ENCODE measurements at regions not wholly inside any gene's neighbourhood (a gene's known extent, or its start where the extent isn't known, plus 50 kb on each side); places are given as distances from the start of the nearest gene placed in this dataset.

DNA sequence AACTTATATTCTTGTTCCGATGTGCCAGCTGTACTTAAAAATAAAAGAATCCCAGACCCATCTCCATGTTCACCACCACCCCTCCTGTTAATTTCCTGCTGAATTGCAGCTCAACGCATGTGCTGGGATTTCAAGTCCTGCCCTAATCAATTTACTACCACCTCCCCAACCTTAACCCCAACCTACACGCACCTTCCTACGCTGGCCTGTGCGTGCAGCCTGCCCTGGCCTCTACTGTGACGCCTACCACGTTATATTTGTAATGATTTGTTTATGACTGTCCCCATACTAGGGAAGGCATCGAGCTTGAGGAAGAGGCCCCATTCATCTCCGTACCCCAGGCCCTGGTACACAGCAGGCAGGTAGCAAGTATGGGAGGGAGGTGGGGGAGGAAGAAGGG lies 251.1 kb downstream of the MRTFB start:
- TF ChIP-seq, protein P1, sequence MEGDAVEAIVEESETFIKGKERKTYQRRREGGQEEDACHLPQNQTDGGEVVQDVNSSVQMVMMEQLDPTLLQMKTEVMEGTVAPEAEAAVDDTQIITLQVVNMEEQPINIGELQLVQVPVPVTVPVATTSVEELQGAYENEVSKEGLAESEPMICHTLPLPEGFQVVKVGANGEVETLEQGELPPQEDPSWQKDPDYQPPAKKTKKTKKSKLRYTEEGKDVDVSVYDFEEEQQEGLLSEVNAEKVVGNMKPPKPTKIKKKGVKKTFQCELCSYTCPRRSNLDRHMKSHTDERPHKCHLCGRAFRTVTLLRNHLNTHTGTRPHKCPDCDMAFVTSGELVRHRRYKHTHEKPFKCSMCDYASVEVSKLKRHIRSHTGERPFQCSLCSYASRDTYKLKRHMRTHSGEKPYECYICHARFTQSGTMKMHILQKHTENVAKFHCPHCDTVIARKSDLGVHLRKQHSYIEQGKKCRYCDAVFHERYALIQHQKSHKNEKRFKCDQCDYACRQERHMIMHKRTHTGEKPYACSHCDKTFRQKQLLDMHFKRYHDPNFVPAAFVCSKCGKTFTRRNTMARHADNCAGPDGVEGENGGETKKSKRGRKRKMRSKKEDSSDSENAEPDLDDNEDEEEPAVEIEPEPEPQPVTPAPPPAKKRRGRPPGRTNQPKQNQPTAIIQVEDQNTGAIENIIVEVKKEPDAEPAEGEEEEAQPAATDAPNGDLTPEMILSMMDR (IDR thresholded peaks at IDR 0.05; ENCODE audit: poor library complexity, severe bottlenecking) = no peak
- Histone ChIP-seq H3K36me3 (ENCODE audit: low read depth) (peaks cover 16% of the 10 kb centered on the region; the same call in 1 of the 2 replicates), H3K4me1 (ENCODE audit: insufficient read depth, poor library complexity, severe bottlenecking) (peaks cover 4% of the 10 kb centered on the region), H3K27ac (ENCODE audit: poor library complexity, severe bottlenecking) (no peak overlapping the region), H3K9me3 (ENCODE audit: severe bottlenecking) (no peaks in the 10 kb centered on the region), H3K4me3 (ENCODE audit: severe bottlenecking) (no peak overlapping the region), H3K27me3 (ENCODE audit: insufficient read depth, poor library complexity, severe bottlenecking) (no peaks in the 10 kb centered on the region)
- no peak for DNase-seq (ENCODE audit: low spot score)
- ATAC-seq (ENCODE audit: low read depth) = no peak

- no peak overlapping the region for H3K27ac ChIP-seq (ENCODE audit: poor library complexity, severe bottlenecking)
- peaks cover 15% of the 10 kb centered on the region; the same call in 1 of the 2 replicates for H3K36me3 ChIP-seq (ENCODE audit: low read depth)
- H3K9me3 ChIP-seq (ENCODE audit: severe bottlenecking) = no peaks in the 10 kb centered on the region
- no peaks in the 10 kb centered on the region for H3K27me3 ChIP-seq (ENCODE audit: insufficient read depth, poor library complexity, severe bottlenecking)
- peaks cover 4% of the 10 kb centered on the region for H3K4me1 ChIP-seq (ENCODE audit: insufficient read depth, poor library complexity, severe bottlenecking)
- DNase-seq (ENCODE audit: low spot score) = no peak
- peak; percentile 21; the same call in 1 of the 3 replicates for ATAC-seq (ENCODE audit: low read depth)
- TF ChIP-seq, protein P1 (IDR thresholded peaks at IDR 0.05; ENCODE audit: poor library complexity, severe bottlenecking) = no peak
- H3K4me3 ChIP-seq (ENCODE audit: severe bottlenecking) = no peak overlapping the region
These were observed 250.4 kb downstream of the MRTFB start for GRCh38 chr16:14321542-14321941.

DNA sequence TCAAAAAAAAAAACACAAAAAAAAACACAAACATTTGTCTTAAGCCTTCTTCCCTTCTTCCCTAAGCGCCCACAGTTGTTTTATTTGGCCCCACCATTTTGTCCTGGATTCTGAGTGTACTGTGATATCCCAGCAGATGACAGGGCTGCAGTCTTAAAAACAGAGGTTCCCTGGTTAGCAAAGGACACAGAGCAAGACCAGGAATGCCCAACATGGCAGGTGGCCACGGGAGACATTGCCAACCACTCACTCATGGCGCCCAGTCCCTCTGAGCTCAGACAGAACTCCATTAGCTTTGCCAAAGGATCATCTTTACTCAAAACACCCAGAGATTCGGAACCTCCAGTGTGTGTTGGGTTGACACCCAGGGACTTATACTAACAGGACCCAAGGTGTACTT lies 249.3 kb downstream of the MRTFB start:
- Histone ChIP-seq H3K36me3 (ENCODE audit: low read depth) (peaks cover 3% of the 10 kb centered on the region; the same call in 1 of the 2 replicates), H3K27me3 (ENCODE audit: insufficient read depth, poor library complexity, severe bottlenecking) (no peaks in the 10 kb centered on the region), H3K9me3 (ENCODE audit: severe bottlenecking) (no peaks in the 10 kb centered on the region), H3K27ac (ENCODE audit: poor library complexity, severe bottlenecking) (no peak overlapping the region), H3K4me3 (ENCODE audit: severe bottlenecking) (no peak overlapping the region), H3K4me1 (ENCODE audit: insufficient read depth, poor library complexity, severe bottlenecking) (peaks cover 4% of the 10 kb centered on the region)
- ATAC-seq (ENCODE audit: low read depth) (no peak), DNase-seq (ENCODE audit: low spot score) (no peak)
- TF ChIP-seq, protein P1 (IDR thresholded peaks at IDR 0.05; ENCODE audit: poor library complexity, severe bottlenecking) = no peak

All from RWPE2 (cell line).